GM12873 (cell line): ENCODE measurements at regions not wholly inside any gene's neighbourhood (a gene's known extent, or its start where the extent isn't known, plus 50 kb on each side); places are given as distances from the start of the nearest gene placed in this dataset.

Experiments
- CTCF ChIP-seq: IDR thresholded peaks from 2 replicates; pipeline ENCODE4 v1.5.1; 2012; ENCODE audit warnings: low read depth, mild to moderate bottlenecking, moderate library complexity, low read length, control low read depth; ENCODE audit not compliant: insufficient read depth; ENCODE audit errors: missing control alignments

GRCh38 chr12:77251799-77252198 lies 186.4 kb upstream of the E2F7 start:
- no peak for TF ChIP-seq CTCF

- no peak for TF ChIP-seq CTCF
Observed at GRCh38 chr12:77249892-77250291, 184.5 kb upstream of the E2F7 start.

GRCh38 chr12:77248036-77248435 lies 182.7 kb upstream of the E2F7 start:
- no peak for TF ChIP-seq CTCF

GRCh38 chr12:77247542-77247941 lies 182.2 kb upstream of the E2F7 start:
- no peak for TF ChIP-seq CTCF

- no peak for TF ChIP-seq CTCF
Observed at GRCh38 chr12:77243345-77243744, 178.0 kb upstream of the E2F7 start.

- TF ChIP-seq CTCF = no peak
Observed at GRCh38 chr12:77239617-77240016, 174.2 kb upstream of the E2F7 start.

GRCh38 chr12:77238335-77238734 lies 173.0 kb upstream of the E2F7 start:
- no peak for TF ChIP-seq CTCF
